Activated CD4-positive, alpha-beta T cell treated with anti-CD3 and anti-CD28 coated beads, Interleukin-2, amount 10 ng/mL, durations not matched to agents 7 days and 5 days (primary cell): ENCODE measurements at regions not wholly inside any gene's neighbourhood (a gene's known extent, or its start where the extent isn't known, plus 50 kb on each side); places are given as distances from the start of the nearest gene placed in this dataset.

Source experiments
- CTCF ChIA-PET: fragments of 350-600 bp; sonication (Branson Sonifier 250); formaldehyde crosslinking; loops from one replicate; lab custom pipeline; 2021; ENCODE audit warnings: antibody characterized with exemption; lab: Charles Lee
- POLR2A ChIA-PET: fragments of 350-600 bp; sonication (Branson Sonifier 250); formaldehyde crosslinking; loops from one replicate; lab custom pipeline; 2021; ENCODE audit warnings: antibody characterized with exemption; lab: Charles Lee
- DNase-seq: peaks from one replicate; pipeline ENCODE4 v3.0.0-alpha.2; 2020
- H3K27ac Mint-ChIP-seq: one replicate; pipeline ENCODE4 v1.8.0; 2021; ENCODE audit warnings: mild to moderate bottlenecking, moderate library complexity, mixed read lengths
- H3K27me3 Mint-ChIP-seq: one replicate; pipeline ENCODE4 v1.8.0; 2021; ENCODE audit warnings: mixed read lengths
- H3K36me3 Mint-ChIP-seq: one replicate; pipeline ENCODE4 v1.8.0; 2021; ENCODE audit warnings: low read depth, mixed read lengths
- H3K4me1 Mint-ChIP-seq: one replicate; pipeline ENCODE4 v1.8.0; 2021; ENCODE audit warnings: mixed read lengths
- H3K4me3 Mint-ChIP-seq: one replicate; pipeline ENCODE4 v1.8.0; 2021; ENCODE audit warnings: mild to moderate bottlenecking, moderate library complexity, mixed read lengths
- H3K9me3 Mint-ChIP-seq: one replicate; pipeline ENCODE4 v1.8.0; 2021; ENCODE audit warnings: mixed read lengths

DNA sequence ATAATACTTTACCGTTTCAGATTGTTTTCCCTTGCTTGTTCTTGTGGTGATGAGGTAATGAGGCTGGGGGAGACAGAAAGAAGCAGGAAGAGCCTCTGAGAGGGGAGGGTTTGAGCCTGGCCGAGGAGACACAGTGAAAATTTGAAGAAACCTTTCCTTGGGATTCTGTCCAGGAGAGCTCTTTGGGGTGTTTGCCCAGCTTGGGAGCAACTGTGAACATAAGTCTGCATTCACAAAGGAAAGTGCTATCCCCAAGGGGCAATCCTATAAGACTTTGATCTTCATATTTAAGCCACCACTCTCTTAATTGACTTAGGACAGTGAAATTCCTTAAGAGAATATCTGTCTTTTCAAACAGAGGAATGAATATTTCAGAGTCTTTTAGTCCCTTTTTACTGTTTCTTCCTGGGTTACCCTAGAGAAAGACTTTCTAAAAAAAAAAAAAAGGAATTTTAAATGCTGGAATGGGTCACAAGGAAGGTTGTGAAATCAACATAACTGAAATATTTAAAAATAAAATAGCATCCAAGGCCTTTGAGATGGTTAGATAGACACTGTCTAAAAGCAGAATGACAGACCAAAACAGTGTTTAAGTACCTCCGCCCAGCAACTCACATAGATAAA lies 52.5 kb upstream of the STAM2 start:
- Mint-ChIP-seq H3K4me1 (no peaks in the 10 kb centered on the region), H3K27ac (no peak overlapping the region), H3K27me3 (peaks cover 12% of the 10 kb centered on the region), H3K36me3 (no peaks in the 10 kb centered on the region), H3K4me3 (no peak overlapping the region), H3K9me3 (no peaks in the 10 kb centered on the region)
- no peak for DNase-seq
- CTCF ChIA-PET: interaction anchor here (0.7 kb wide), 1 partner anchor 39 kb away, joined by 3 read pairs; no protein-coding TSS in a partner anchor
- POLR2A ChIA-PET: no interaction called here

DNA sequence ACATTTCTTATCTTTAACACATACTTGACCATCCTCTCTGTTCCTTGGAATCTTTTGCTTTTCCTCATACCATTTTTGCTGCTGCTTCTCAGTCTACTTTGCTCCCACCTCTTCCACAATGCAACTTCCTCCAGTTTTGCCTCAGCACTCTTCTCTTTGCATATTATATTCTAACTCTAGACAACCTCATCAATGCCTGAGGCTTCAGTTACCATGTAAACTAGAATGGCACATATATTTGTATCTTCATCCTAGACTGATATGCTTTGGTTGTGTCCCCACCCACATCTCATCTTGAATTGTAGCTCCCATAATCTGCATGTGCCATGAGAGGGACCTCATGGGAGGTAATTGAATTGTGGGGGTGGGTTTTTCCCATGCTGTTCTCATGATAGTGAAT lies 55.9 kb upstream of the STAM2 start:
- DNase-seq: no peak
- Mint-ChIP-seq H3K4me1 (no peaks in the 10 kb centered on the region), H3K9me3 (no peaks in the 10 kb centered on the region), H3K27me3 (peaks cover 2% of the 10 kb centered on the region), H3K36me3 (no peaks in the 10 kb centered on the region), H3K27ac (no peak overlapping the region), H3K4me3 (no peak overlapping the region)
- ChIA-PET CTCF (no interaction called here), POLR2A (no interaction called here)

DNA sequence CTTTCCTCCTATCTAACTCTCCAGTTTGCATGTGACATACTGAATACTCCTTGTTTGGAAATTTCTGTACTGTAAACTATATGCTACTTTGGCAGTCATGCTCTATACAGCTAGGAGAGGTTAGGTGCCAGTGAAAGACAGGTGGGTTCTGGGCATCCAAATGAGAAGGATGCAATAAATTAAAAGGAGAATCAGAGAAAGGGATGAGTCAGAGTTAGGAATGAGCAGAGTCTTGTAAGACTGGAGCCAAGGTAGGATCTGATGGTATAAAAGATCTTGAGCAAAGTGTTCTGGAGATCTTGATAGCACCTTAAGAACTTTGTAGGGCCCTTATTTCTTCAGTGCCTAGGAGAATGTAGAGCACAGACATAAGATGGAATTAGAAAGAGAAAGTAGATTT lies 58.7 kb upstream of the STAM2 start:
- CTCF ChIA-PET: no interaction called here
- no peaks in the 10 kb centered on the region for H3K4me1 Mint-ChIP-seq
- POLR2A ChIA-PET: no interaction called here
- no peak overlapping the region for H3K4me3 Mint-ChIP-seq
- H3K36me3 Mint-ChIP-seq: no peaks in the 10 kb centered on the region
- no peak for DNase-seq
- no peaks in the 10 kb centered on the region for H3K9me3 Mint-ChIP-seq
- no peak overlapping the region for H3K27ac Mint-ChIP-seq
- no peaks in the 10 kb centered on the region for H3K27me3 Mint-ChIP-seq

DNA sequence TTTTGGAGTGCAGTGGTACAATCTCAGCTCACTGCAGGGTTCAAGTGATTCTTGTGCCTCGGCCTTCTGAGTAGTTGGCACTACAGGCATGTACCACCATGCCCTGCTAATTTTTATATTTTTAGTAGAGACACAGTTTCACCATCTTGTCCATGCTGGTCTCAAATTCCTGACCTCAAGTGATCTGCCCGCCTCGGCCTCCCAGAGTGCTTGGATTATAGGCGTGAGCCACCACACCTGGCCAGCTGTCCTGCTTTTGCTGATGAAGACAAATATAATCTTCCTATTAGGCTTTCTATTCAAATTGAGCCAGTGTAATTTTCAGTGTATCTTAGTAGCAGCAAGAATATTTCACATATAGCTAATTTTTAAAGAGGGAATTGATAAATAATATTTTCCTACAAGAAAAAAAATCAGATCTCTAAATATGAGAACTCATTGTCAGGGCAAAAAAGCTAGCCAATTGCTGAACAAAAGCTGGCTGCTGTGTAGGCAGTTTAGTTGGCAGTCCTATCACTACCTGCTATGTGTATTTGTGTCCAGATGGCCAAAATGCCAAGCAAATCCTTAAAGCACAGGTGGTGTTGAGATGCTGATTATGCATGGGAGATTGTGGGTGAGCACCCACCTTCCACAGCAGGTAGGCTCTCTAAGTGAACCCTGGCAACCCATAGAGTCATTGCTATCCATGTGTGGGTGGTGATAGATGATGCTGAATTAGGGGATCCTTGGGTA lies 60.8 kb upstream of the STAM2 start:
- Mint-ChIP-seq H3K4me1 (no peaks in the 10 kb centered on the region), H3K9me3 (no peaks in the 10 kb centered on the region), H3K4me3 (no peak overlapping the region), H3K27me3 (no peaks in the 10 kb centered on the region), H3K27ac (no peak overlapping the region), H3K36me3 (no peaks in the 10 kb centered on the region)
- CTCF ChIA-PET: no interaction called here
- POLR2A ChIA-PET: no interaction called here
- DNase-seq: no peak

DNA sequence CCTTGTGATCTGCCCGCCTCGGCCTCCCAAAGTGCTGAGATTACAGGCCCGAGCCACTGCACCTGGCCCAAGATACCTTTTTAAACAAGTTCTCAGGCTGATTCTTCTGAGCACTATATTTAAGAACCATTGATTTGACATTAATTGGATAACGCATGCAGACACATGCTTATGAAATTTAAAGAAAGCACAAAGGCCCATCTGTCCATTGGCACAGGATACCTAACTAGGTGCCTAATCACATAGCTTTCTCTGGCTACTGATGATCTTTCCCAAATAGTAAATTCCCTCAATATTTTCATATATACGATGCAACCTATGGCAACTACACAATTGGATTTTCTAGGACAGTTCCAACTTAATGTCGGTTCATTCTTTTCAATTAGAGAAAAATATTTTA lies 62.5 kb upstream of the STAM2 start:
- Mint-ChIP-seq H3K27me3 (no peaks in the 10 kb centered on the region), H3K4me3 (no peak overlapping the region), H3K9me3 (no peaks in the 10 kb centered on the region), H3K27ac (no peak overlapping the region), H3K4me1 (no peaks in the 10 kb centered on the region), H3K36me3 (no peaks in the 10 kb centered on the region)
- no peak for DNase-seq
- POLR2A ChIA-PET: no interaction called here
- CTCF ChIA-PET: no interaction called here

DNA sequence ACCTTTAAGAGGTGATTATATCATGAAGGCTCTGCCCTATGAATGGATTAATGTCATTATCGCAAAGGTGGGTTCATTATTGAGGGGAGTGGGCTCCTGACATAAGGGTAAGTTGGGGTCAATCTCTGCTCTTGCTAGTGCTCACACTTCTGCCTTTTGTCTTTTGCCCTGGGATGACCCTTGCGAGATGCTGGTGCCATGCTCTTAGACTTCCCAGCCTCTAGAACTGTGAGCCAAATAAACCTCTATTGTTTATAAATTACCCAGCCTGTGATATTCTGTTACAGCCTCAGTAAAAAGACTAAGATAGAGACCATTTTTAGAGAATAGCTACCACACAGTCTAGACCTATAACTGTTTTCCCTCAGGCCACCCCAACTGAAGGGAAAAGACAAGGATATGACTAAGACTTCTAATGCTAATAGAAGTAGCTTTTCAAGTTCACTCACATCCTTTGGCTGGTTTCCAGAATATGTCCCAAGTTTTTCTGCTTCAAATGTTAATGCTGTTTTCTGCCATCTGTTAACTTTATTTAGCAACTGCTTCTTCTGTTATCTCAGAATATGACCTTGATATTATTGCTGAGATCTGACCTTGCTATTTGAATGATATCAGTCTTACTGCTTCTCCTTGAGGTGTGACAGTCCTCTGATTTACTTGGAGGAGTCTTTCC lies 65.1 kb upstream of the STAM2 start:
- CTCF ChIA-PET: no interaction called here
- no peak overlapping the region for H3K4me3 Mint-ChIP-seq
- H3K9me3 Mint-ChIP-seq: no peaks in the 10 kb centered on the region
- POLR2A ChIA-PET: no interaction called here
- H3K4me1 Mint-ChIP-seq: no peaks in the 10 kb centered on the region
- H3K36me3 Mint-ChIP-seq: no peaks in the 10 kb centered on the region
- peaks cover 4% of the 10 kb centered on the region for H3K27me3 Mint-ChIP-seq
- DNase-seq: no peak
- no peak overlapping the region for H3K27ac Mint-ChIP-seq

DNA sequence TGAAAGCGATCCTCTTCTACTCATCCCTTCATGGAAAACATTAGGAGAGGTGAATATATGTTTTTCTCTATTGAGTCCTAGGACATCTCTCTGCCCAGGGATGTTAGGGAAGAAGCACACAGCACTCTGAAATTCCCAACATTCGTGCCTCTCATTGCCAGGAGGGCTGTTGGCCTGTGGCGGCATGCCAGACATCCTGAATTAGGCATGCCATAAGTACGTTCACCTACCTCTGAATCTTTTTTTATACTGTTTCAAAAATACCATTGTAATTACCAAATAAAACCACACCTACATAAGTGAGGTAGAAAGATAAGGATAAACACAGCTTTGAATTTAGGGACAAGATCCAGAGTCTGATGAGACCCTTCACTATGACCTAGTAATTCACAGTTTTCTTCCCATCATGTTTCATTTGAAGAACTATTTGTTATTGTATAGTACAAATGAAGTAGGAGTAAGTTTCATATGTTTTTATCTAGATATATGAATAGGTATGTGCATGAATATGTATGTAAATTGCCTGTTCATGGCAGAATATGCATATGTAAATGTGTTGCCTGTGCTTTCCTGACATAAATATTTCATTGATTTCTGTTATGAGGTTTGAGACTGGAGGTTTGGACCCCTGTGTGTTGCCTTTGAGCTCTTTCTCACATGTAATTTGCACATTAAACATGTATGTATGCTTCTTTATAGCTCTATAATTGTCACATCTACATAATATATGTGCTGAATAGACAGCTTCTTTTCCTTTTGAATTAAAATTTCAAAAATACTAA lies 66.6 kb upstream of the STAM2 start:
- H3K4me3 Mint-ChIP-seq: no peak overlapping the region
- peaks cover 4% of the 10 kb centered on the region for H3K27me3 Mint-ChIP-seq
- DNase-seq: no peak
- H3K4me1 Mint-ChIP-seq: no peaks in the 10 kb centered on the region
- CTCF ChIA-PET: no interaction called here
- no peaks in the 10 kb centered on the region for H3K36me3 Mint-ChIP-seq
- no peak overlapping the region for H3K27ac Mint-ChIP-seq
- no peaks in the 10 kb centered on the region for H3K9me3 Mint-ChIP-seq
- POLR2A ChIA-PET: no interaction called here

DNA sequence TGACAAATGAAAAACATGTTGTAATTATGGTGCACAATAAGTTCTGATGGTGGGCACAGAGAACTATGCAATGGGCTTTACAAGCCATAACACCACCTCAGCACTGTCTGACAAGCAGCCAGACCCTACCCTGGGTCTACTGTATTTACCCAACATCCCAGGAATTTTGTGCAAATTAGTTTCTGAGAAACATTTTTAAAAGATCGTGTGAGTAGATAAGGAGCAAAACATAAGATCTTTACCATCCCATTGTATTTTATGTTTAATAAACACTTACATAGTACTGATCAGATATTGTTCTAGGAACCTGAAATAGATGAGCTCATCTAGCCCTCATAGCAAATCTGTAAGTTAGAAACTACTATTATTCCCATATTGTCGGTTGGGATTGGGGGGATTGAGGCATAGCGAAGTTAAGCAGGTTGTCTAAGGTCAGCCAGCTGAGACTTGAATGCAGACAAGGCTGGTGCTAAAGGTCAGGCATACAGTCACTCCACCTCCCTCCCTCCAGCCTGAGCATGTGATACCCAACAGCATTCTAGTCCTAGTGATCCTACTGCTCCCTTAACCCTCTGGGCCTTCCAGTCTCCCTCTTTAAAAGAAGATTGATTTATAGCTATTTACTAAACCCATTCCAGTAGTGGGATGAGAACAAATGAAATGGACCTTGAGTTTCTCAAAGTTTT lies 67.4 kb upstream of the STAM2 start:
- H3K27ac Mint-ChIP-seq: no peak overlapping the region
- CTCF ChIA-PET: no interaction called here

DNA sequence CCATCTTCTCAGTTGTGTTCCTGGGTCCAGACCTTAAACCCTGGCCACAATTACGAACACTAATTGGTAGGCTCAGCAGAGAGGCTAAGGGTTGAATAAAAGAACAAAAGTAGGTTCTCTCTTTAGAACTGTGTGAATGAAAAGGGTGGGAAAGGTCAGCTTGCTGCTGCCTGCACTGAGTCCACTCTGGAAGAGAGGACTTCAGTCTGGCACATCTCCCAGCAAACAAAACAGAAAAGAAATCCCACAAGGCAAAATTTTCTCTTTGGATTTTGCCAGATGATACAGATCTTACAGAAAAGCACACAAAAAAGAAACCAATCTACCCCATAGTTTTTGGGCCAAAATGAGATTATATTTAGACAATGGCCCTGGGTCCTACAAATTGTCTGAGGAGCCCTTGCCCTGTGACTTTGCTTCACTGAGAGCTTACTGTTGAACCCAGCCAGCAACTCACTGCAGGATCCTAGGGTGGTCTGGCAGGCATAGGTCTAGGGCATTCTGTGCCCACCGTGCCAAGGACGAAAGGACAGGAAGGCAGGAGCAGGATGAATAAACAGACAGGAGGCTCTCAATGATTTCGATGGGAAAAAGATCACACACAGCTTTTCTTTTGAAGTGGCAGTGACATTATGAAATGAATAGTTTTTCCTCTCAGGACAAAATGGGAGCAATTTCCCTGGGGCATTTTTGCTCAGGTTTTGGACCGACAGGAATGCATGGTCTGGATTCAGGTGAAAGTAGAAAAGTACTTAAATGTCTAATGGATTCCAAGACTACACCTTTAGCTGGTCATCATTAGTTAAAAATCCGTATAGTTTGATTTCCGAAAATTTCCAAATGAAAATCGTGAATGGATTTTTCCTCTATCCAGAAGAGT lies 68.4 kb upstream of the STAM2 start:
- Mint-ChIP-seq H3K9me3 (no peaks in the 10 kb centered on the region), H3K27me3 (peaks cover 6% of the 10 kb centered on the region), H3K4me1 (no peaks in the 10 kb centered on the region), H3K4me3 (no peak overlapping the region), H3K36me3 (no peaks in the 10 kb centered on the region), H3K27ac (no peak overlapping the region)
- ChIA-PET CTCF (no interaction called here), POLR2A (no interaction called here)
- no peak for DNase-seq

More for the DNA sequence above, 67.4 kb upstream of the STAM2 start:
- Mint-ChIP-seq H3K36me3 (no peaks in the 10 kb centered on the region), H3K4me1 (no peaks in the 10 kb centered on the region), H3K27me3 (peaks cover 4% of the 10 kb centered on the region), H3K9me3 (no peaks in the 10 kb centered on the region), H3K4me3 (no peak overlapping the region)
- DNase-seq: no peak
- POLR2A ChIA-PET: no interaction called here

DNA sequence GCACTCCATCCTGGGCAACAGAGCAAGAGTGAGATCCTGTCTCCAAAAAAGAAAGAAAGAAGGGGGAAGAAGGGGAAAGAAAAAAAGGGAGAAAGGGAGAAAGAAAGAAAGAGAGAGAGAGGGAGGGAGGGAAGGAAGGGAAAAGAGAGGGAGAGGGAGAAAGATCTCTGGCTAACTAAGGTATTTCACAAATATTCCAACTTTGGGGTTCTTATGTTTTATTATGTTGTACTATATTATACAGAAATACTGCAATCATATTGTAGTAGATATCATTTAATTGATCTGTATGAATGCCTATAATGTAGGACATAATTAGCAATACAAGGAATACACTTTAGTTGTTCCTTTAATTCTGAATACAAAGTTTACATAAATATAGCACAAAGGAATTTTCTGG lies 70.1 kb upstream of the STAM2 start:
- no peak for DNase-seq
- H3K4me1 Mint-ChIP-seq: no peaks in the 10 kb centered on the region
- no peaks in the 10 kb centered on the region for H3K36me3 Mint-ChIP-seq
- H3K27ac Mint-ChIP-seq: no peak overlapping the region
- H3K4me3 Mint-ChIP-seq: no peak overlapping the region
- H3K9me3 Mint-ChIP-seq: no peaks in the 10 kb centered on the region
- peaks cover 6% of the 10 kb centered on the region for H3K27me3 Mint-ChIP-seq
- ChIA-PET POLR2A (no interaction called here), CTCF (interaction anchor here (0.6 kb wide), 2 partner anchors 40 to 285 kb away, joined by 3 to 5 read pairs; no protein-coding TSS in a partner anchor)

DNA sequence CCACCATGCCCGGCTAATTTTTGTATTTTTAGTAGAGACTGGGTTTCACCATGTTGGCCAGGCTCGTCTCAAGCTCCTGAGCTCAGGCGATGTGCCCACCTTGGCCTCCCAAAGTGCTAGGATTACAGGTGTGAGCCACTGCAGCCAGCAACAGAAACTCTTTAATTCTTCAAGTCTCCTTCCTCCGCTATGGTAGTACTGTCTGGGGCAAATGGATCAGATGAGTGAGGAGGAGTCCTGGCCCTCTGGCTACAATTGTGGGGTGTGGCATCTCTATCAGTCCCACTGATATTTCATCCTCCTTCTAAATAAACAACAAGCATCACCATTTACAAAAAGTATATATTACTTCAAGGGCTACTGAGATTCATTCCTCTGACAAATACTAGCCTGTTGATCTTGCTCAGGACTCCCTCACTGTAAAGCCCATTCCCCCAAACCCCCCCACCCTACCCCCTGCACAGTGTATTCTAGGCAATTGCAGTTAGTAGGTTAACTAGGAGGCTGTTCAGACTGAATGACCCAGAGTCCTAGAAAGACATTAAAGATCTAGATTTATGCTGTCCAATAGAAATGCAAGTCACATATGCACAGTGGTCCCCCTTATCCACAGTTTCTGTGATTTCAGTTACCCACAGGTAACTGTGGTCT lies 71.2 kb upstream of the STAM2 start:
- Mint-ChIP-seq H3K9me3 (no peaks in the 10 kb centered on the region), H3K36me3 (no peaks in the 10 kb centered on the region), H3K4me3 (no peak overlapping the region), H3K27me3 (peaks cover 6% of the 10 kb centered on the region), H3K4me1 (no peaks in the 10 kb centered on the region), H3K27ac (no peak overlapping the region)
- ChIA-PET POLR2A (no interaction called here), CTCF (no interaction called here)
- no peak for DNase-seq
